H54 (cell line): ENCODE measurements at regions not wholly inside any gene's neighbourhood (a gene's known extent, or its start where the extent isn't known, plus 50 kb on each side); places are given as distances from the start of the nearest gene placed in this dataset.
"Not testable (repeated sequence)": the region's sequence is repeated elsewhere in the genome, so short reads cannot be mapped to it uniquely, and the experiment has no call there.

Experiments
- DNase-seq: peaks from one replicate; pipeline ENCODE4 v3.0.0; 2011; ENCODE audit warnings: low spot score, mixed read lengths; ENCODE audit not compliant: insufficient read length
- FAIRE-seq: peaks from 3 replicates; lab custom pipeline; 2011; peaks lifted over from hg19 to GRCh38; lab: Jason Lieb, UNC
- POLR2A ChIP-seq: IDR thresholded peaks from 2 replicates; pipeline ENCODE4 v1.6.1; 2011; ENCODE audit warnings: low read depth, mild to moderate bottlenecking, low read length

GRCh38 chrX:20720954-20721626 is 454.4 kb upstream of the RPS6KA3 start:
- no peak for TF ChIP-seq POLR2A
- DNase-seq (no peak), FAIRE-seq (no peak)

GRCh38 chrX:20718592-20719380 is 452.1 kb upstream of the RPS6KA3 start:
- TF ChIP-seq POLR2A: no peak
- DNase-seq (no peak), FAIRE-seq (no peak)

- no peak for TF ChIP-seq POLR2A
Observed at GRCh38 chrX:20715176-20715575, 448.5 kb upstream of the RPS6KA3 start.

GRCh38 chrX:20712811-20713210 is 446.1 kb upstream of the RPS6KA3 start:
- FAIRE-seq (no peak), DNase-seq (no peak)
- TF ChIP-seq POLR2A: no peak

More at GRCh38 chrX:20715176-20715575, 448.5 kb upstream of the RPS6KA3 start:
- no peak for FAIRE-seq
- DNase-seq: no peak

GRCh38 chrX:20711366-20711765 is 444.7 kb upstream of the RPS6KA3 start:
- FAIRE-seq (no peak), DNase-seq (no peak)
- no peak for TF ChIP-seq POLR2A

GRCh38 chrX:20693078-20693477 is 426.4 kb upstream of the RPS6KA3 start:
- TF ChIP-seq POLR2A: no peak
- no peak for FAIRE-seq
- DNase-seq: no peak

GRCh38 chrX:20686256-20686655 is 419.5 kb upstream of the RPS6KA3 start:
- DNase-seq: no peak
- TF ChIP-seq POLR2A: no peak

GRCh38 chrX:20685652-20686051 is 418.9 kb upstream of the RPS6KA3 start:
- TF ChIP-seq POLR2A: no peak
- no peak for DNase-seq
- FAIRE-seq: no peak

More at GRCh38 chrX:20686256-20686655, 419.5 kb upstream of the RPS6KA3 start:
- FAIRE-seq: no peak

- FAIRE-seq: no peak
- TF ChIP-seq POLR2A: no peak
- DNase-seq: no peak
Observed at GRCh38 chrX:20681683-20682082, 415.0 kb upstream of the RPS6KA3 start.

GRCh38 chrX:20680998-20681397 is 414.3 kb upstream of the RPS6KA3 start:
- TF ChIP-seq POLR2A: no peak
- FAIRE-seq (no peak), DNase-seq (no peak)

- no peak for DNase-seq
- TF ChIP-seq POLR2A: no peak
- FAIRE-seq: no peak
Observed at GRCh38 chrX:20672476-20672875, 405.8 kb upstream of the RPS6KA3 start.

GRCh38 chrX:20671746-20672145 is 405.0 kb upstream of the RPS6KA3 start:
- not testable (repeated sequence) for FAIRE-seq, DNase-seq

- FAIRE-seq (no peak), DNase-seq (no peak)
- no peak for TF ChIP-seq POLR2A
Observed at GRCh38 chrX:20670611-20671010, 403.9 kb upstream of the RPS6KA3 start.

- TF ChIP-seq POLR2A: no peak
- DNase-seq: no peak
- FAIRE-seq: no peak
Observed at GRCh38 chrX:20668550-20668949, 401.8 kb upstream of the RPS6KA3 start.

- FAIRE-seq: no peak
- TF ChIP-seq POLR2A: no peak
- no peak for DNase-seq
Observed at GRCh38 chrX:20666331-20666730, 399.6 kb upstream of the RPS6KA3 start.

GRCh38 chrX:20665481-20665880 is 398.8 kb upstream of the RPS6KA3 start:
- no peak for TF ChIP-seq POLR2A
- FAIRE-seq: no peak

More at GRCh38 chrX:20665481-20665880, 398.8 kb upstream of the RPS6KA3 start:
- DNase-seq: no peak
